ENCODE measurements at regions not wholly inside any gene's neighbourhood (a gene's known extent, or its start where the extent isn't known, plus 50 kb on each side); places are given as distances from the start of the nearest gene placed in this dataset.
A peak's percentile ranks its signal among the peaks of the same experiment; 100 is the strongest.

DNA sequence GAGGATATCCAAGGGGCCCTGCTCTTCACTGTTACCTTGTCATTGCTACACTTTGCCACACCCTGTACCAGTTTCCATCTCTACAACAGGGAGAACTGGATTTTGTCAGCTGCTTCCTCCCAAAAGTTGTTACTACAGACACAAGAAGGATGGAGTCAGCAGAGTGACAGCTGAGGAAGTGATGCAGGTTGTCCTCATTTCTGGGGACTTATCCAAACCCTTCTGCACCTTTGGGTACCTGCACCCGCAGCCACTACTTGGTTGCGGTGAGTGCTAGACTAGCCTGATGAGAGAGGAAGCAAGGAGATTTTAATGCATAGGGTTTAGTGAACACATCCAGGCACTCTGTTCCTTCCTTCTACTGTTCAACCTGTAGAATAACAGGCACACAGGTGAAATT lies 281.0 kb downstream of the RPS24 start:
- H3F3A ChIP-seq (ENCODE audit: low read length, unreplicated experiment): no peaks in the 10 kb centered on the region
- no TSS peak for BruUV-seq (replicated peaks)
- CTCF ChIA-PET: no interaction called here
- H2AFZ ChIP-seq (ENCODE audit: low read length): no peak overlapping the region
- no peaks in the 10 kb centered on the region for H4K20me1 ChIP-seq (ENCODE audit: low read length)
- ATAC-seq (no peak), DNase-seq (no peak)
- H3K79me2 ChIP-seq (ENCODE audit: low read length): no peaks in the 10 kb centered on the region
- H3K9me2 ChIP-seq (replicated peaks; ENCODE audit: low read length): no peaks in the 10 kb centered on the region
- peaks cover 12% of the 10 kb centered on the region for H3K4me1 ChIP-seq (ENCODE audit: insufficient read depth, low read length)
- H3K36me3 ChIP-seq (ENCODE audit: low read depth, low read length): no peaks in the 10 kb centered on the region
- H3K9ac ChIP-seq (ENCODE audit: low read length): no peak overlapping the region
- no peaks in the 10 kb centered on the region for H3K9me3 ChIP-seq (ENCODE audit: low read length)
- no peak overlapping the region for H3K4me2 ChIP-seq (ENCODE audit: low read length)
- TF ChIP-seq, protein P1, sequence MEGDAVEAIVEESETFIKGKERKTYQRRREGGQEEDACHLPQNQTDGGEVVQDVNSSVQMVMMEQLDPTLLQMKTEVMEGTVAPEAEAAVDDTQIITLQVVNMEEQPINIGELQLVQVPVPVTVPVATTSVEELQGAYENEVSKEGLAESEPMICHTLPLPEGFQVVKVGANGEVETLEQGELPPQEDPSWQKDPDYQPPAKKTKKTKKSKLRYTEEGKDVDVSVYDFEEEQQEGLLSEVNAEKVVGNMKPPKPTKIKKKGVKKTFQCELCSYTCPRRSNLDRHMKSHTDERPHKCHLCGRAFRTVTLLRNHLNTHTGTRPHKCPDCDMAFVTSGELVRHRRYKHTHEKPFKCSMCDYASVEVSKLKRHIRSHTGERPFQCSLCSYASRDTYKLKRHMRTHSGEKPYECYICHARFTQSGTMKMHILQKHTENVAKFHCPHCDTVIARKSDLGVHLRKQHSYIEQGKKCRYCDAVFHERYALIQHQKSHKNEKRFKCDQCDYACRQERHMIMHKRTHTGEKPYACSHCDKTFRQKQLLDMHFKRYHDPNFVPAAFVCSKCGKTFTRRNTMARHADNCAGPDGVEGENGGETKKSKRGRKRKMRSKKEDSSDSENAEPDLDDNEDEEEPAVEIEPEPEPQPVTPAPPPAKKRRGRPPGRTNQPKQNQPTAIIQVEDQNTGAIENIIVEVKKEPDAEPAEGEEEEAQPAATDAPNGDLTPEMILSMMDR (conservative IDR thresholded peaks at IDR 0.05; ENCODE audit: low read depth, low read length): no peak
- no peak for TF ChIP-seq EZH2 (IDR thresholded peaks at IDR 0.05; ENCODE audit: low read length, unreplicated experiment)
- TF ChIP-seq EZH2phosphoT487 (IDR thresholded peaks at IDR 0.05; ENCODE audit: borderline replicate concordance, low read length): no peak
- no peak overlapping the region for H3K4me3 ChIP-seq (ENCODE audit: low read length)
- no peak overlapping the region for H3K27ac ChIP-seq (ENCODE audit: low read length)
- intact Hi-C loops (cut with micrococcal nuclease): loop anchor here (5.0 kb wide), 1 partner anchor 208 kb away; no protein-coding TSS in a partner anchor
- H3K27me3 ChIP-seq (ENCODE audit: low read length): peaks cover 30% of the 10 kb centered on the region
- POLR2A ChIA-PET (ENCODE audit: unreplicated experiment): no interaction called here

DNA sequence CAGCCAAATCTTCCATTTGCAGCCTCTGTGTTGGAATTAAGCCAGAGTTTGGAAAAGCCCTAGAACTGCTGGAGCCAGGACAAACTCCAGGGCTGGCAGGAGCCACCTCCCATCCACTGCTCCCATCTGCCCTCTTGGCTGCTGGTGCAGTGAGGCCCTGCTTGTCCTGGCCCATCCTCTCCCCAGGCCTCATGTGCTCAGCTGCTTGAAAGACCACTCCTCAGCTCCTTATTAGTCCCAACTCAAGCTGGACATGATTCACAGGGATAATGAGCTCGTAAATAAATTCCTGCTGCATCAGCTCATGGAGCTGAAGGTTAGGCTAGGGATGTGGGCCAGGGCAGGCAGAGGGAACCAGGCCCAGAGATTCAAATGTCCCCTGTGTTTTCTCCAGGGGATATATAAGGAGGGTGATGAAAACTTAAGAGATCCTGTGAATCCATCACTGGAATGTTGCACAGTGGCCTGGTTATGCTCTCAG lies 282.8 kb downstream of the RPS24 start:
- ChIA-PET POLR2A (ENCODE audit: unreplicated experiment) (no interaction called here), CTCF (interaction anchor here (0.6 kb wide), 1 partner anchor 521 kb away, joined by 3 read pairs; no protein-coding TSS in a partner anchor)
- no peak for TF ChIP-seq EZH2phosphoT487 (IDR thresholded peaks at IDR 0.05; ENCODE audit: borderline replicate concordance, low read length)
- TF ChIP-seq, protein P1 (conservative IDR thresholded peaks at IDR 0.05; ENCODE audit: low read depth, low read length): no peak
- no peak for TF ChIP-seq EZH2 (IDR thresholded peaks at IDR 0.05; ENCODE audit: low read length, unreplicated experiment)
- DNase-seq: peak; percentile 98
- no peak overlapping the region for H3K4me3 ChIP-seq (ENCODE audit: low read length)
- no peaks in the 10 kb centered on the region for H3F3A ChIP-seq (ENCODE audit: low read length, unreplicated experiment)
- no peaks in the 10 kb centered on the region for H3K36me3 ChIP-seq (ENCODE audit: low read depth, low read length)
- no TSS peak for BruUV-seq (replicated peaks)
- H3K27me3 ChIP-seq (ENCODE audit: low read length): peaks cover 22% of the 10 kb centered on the region
- no peaks in the 10 kb centered on the region for H3K9me2 ChIP-seq (replicated peaks; ENCODE audit: low read length)
- no peaks in the 10 kb centered on the region for H3K79me2 ChIP-seq (ENCODE audit: low read length)
- H3K27ac ChIP-seq (ENCODE audit: low read length): no peak overlapping the region
- no peaks in the 10 kb centered on the region for H3K9me3 ChIP-seq (ENCODE audit: low read length)
- no peak overlapping the region for H3K9ac ChIP-seq (ENCODE audit: low read length)
- peaks cover 12% of the 10 kb centered on the region for H3K4me1 ChIP-seq (ENCODE audit: insufficient read depth, low read length)
- H2AFZ ChIP-seq (ENCODE audit: low read length): no peak overlapping the region
- no peaks in the 10 kb centered on the region for H4K20me1 ChIP-seq (ENCODE audit: low read length)
- peak overlapping the region; percentile 10 for H3K4me2 ChIP-seq (ENCODE audit: low read length)
- intact Hi-C loops (cut with micrococcal nuclease): loop anchor here (5.0 kb wide), 1 partner anchor 206 kb away; no protein-coding TSS in a partner anchor
- ATAC-seq: peak; percentile 95

DNA sequence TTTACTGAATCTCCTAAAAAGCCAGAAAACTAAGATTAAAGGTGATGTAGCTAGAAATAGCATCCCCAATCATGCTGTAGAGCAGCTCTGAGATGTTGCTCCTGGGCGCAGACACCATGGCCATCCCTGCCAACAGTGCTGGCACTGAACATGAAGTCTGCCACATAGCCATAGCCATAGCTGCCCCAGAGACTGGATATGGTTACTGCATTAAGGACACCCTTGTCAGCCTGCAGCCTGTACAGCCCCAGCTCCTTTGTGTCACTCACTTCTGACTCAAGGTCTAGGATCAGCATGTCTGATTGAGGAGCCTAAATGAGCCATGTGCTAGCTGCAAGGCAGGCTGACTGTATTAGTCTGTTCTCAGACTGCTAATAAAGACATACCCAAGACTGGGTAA lies 284.6 kb downstream of the RPS24 start:
- DNase-seq (no peak), ATAC-seq (no peak)
- Histone ChIP-seq H3K9ac (ENCODE audit: low read length) (no peak overlapping the region), H3K36me3 (ENCODE audit: low read depth, low read length) (no peaks in the 10 kb centered on the region), H4K20me1 (ENCODE audit: low read length) (no peaks in the 10 kb centered on the region), H3K4me1 (ENCODE audit: insufficient read depth, low read length) (peaks cover 12% of the 10 kb centered on the region), H3K4me3 (ENCODE audit: low read length) (no peak overlapping the region), H3K79me2 (ENCODE audit: low read length) (no peaks in the 10 kb centered on the region), H3K9me3 (ENCODE audit: low read length) (0 out of 2 replicates have a peak, but pooled peaks cover 3% of the 10 kb centered on the region), H3F3A (ENCODE audit: low read length, unreplicated experiment) (no peaks in the 10 kb centered on the region), H3K27me3 (ENCODE audit: low read length) (peaks cover 17% of the 10 kb centered on the region; the same call in 1 of the 2 replicates), H3K4me2 (ENCODE audit: low read length) (no peak overlapping the region), H3K9me2 (replicated peaks; ENCODE audit: low read length) (no peaks in the 10 kb centered on the region), H3K27ac (ENCODE audit: low read length) (no peak overlapping the region), H2AFZ (ENCODE audit: low read length) (no peak overlapping the region)
- intact Hi-C loops (cut with micrococcal nuclease): loop anchor here (5.0 kb wide), 1 partner anchor 204 kb away; no protein-coding TSS in a partner anchor
- BruUV-seq (replicated peaks): no TSS peak
- ChIA-PET POLR2A (ENCODE audit: unreplicated experiment) (no interaction called here), CTCF (no interaction called here)
- TF ChIP-seq EZH2phosphoT487 (IDR thresholded peaks at IDR 0.05; ENCODE audit: borderline replicate concordance, low read length): no peak
- TF ChIP-seq EZH2 (IDR thresholded peaks at IDR 0.05; ENCODE audit: low read length, unreplicated experiment): no peak
- TF ChIP-seq, protein P1 (conservative IDR thresholded peaks at IDR 0.05; ENCODE audit: low read depth, low read length): no peak

All from PC-3 (cell line).